ENCODE measurements at regions not wholly inside any gene's neighbourhood (a gene's known extent, or its start where the extent isn't known, plus 50 kb on each side); places are given as distances from the start of the nearest gene placed in this dataset.

DNA sequence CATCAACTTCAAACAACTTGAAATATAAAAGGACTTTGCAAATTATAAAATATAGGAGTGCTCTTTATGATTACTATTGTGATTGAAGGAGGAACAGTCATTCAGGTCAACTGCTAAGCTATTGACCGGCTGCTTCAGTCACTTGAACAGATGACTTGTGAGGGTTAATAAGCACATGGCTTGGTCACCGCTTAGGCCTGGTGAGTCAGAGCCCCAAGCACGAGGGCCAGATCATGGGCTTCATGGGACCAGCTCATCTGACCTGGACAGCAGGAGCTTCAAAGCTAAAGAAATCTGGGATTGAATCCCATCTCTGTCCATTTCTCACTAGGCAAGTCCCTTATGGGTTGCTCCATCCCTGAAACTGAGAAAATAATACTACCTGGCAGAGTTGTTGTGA lies 60.4 kb upstream of the ADO start:
- no peak for TF ChIP-seq CTCF (IDR thresholded peaks at IDR 0.05)
- TF ChIP-seq POLR2A (IDR thresholded peaks at IDR 0.05) = no peak
- no peak for TF ChIP-seq POLR2AphosphoS5 (IDR thresholded peaks at IDR 0.05; ENCODE audit: insufficient read depth in 1 of 2, low read depth in 1 of 2)
